ENCODE measurements at regions not wholly inside any gene's neighbourhood (a gene's known extent, or its start where the extent isn't known, plus 50 kb on each side); places are given as distances from the start of the nearest gene placed in this dataset.
A peak's percentile ranks its signal among the peaks of the same experiment; 100 is the strongest.

GRCh38 chr9:90102292-90102901, 497.6 kb downstream of the GADD45G start:
- TF ChIP-seq EP300 (IDR thresholded peaks at IDR 0.05) (no peak), CTCF (IDR thresholded peaks at IDR 0.05) (peak; percentile 70 to 94 (median 85))

Data from upper lobe of left lung (tissue), 4 donors.